HL-60 (cell line): ENCODE measurements at regions not wholly inside any gene's neighbourhood (a gene's known extent, or its start where the extent isn't known, plus 50 kb on each side); places are given as distances from the start of the nearest gene placed in this dataset.
"Not testable (repeated sequence)": the region's sequence is repeated elsewhere in the genome, so short reads cannot be mapped to it uniquely, and the experiment has no call there.

ENCODE experiments used
- DNase-seq, 2 experiments: peaks; one replicate each; pipeline ENCODE4 v3.0.0-alpha.2; 2010 to 2020; ENCODE audit warnings: low read depth in 1 of 2, low spot score in 1 of 2
- H3K27ac ChIP-seq: fragments of 250-450 bp; sonication (Bioruptor Pico); replicated peaks from 2 replicates; pipeline ENCODE4 v1.5.1; 2020; ENCODE audit warnings: mild to moderate bottlenecking, moderate library complexity
- H3K27me3 ChIP-seq: fragments of 250-450 bp; sonication (Bioruptor Pico); 2 replicates; pipeline ENCODE4 v1.5.1; 2021; ENCODE audit warnings: mild to moderate bottlenecking, moderate library complexity; ENCODE audit not compliant: insufficient read depth, poor library complexity, severe bottlenecking
- H3K4me3 ChIP-seq: replicated peaks from 2 replicates; pipeline ENCODE4 v1.5.1; 2011; ENCODE audit warnings: mild to moderate bottlenecking, control low read depth, low read length; ENCODE audit not compliant: insufficient read depth
- GABPA ChIP-seq: IDR thresholded peaks from 2 replicates; pipeline ENCODE4 v1.6.1; 2012; ENCODE audit warnings: low read depth
- POLR2AphosphoS5 ChIP-seq: IDR thresholded peaks from 2 replicates; pipeline ENCODE4 v1.6.1; 2012; ENCODE audit warnings: low read depth
- SPI1 ChIP-seq: IDR thresholded peaks from 2 replicates; pipeline ENCODE4 v1.6.1; 2012; ENCODE audit warnings: low read depth, mild to moderate bottlenecking, borderline replicate concordance
- TF ChIP-seq, protein P1 (sequence below): IDR thresholded peaks from 2 replicates; pipeline ENCODE4 v1.6.1; 2012; ENCODE audit warnings: low read depth; ENCODE audit not compliant: insufficient replicate concordance
- TF ChIP-seq, protein P2 (sequence below): IDR thresholded peaks from one replicate; pipeline ENCODE4 v1.5.1; 2011; ENCODE audit warnings: low read length, control low read depth, inconsistent platforms; ENCODE audit not compliant: insufficient read depth

DNA sequence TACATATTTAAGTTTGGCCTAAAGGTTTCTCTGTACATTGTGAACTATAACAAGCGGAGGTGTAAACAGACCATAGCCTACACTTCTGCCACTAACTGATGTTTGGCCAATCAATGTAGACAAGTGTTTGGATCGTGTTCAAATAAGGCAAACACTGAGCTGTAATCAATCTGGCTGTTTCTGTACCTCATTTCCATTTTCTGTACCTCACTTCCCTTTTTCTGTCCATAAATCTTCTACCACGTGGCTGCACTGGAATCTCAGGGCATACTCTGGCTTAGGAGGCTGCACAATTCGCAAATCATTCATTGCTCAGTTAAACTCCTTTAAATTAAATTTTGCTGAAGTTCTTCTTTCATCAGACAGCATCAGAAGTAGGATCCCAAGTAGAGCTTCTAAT is 140.9 kb downstream of the SLC25A46 start:
- no peak overlapping the region for H3K4me3 ChIP-seq
- no peaks in the 10 kb centered on the region for H3K27me3 ChIP-seq
- no peak for TF ChIP-seq POLR2AphosphoS5
- TF ChIP-seq SPI1 = peak; percentile 46; the same call in 1 of the 2 replicates
- DNase-seq = no peak
- H3K27ac ChIP-seq = no peak overlapping the region

DNA sequence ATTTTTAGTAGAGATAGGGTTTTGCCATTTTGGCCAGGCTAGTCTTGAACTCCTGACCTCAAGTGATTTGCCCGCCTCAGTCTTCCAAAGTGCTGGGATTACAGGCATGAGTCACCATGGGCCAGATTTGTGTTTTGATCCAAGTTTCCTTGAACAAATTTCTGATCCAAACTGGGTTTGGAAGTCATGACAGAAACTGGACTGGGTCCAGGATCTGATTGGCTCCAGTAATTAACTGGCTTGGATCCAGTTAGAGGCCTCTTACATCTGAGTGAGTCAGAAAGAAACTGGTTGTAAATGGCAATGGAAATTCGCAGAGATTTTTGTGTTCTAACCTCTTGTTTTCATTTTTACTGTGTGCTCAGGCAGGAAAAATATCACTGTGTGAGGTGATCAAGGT is 141.6 kb downstream of the SLC25A46 start:
- no peak overlapping the region for H3K4me3 ChIP-seq
- no peaks in the 10 kb centered on the region for H3K27me3 ChIP-seq
- TF ChIP-seq, protein P1, sequence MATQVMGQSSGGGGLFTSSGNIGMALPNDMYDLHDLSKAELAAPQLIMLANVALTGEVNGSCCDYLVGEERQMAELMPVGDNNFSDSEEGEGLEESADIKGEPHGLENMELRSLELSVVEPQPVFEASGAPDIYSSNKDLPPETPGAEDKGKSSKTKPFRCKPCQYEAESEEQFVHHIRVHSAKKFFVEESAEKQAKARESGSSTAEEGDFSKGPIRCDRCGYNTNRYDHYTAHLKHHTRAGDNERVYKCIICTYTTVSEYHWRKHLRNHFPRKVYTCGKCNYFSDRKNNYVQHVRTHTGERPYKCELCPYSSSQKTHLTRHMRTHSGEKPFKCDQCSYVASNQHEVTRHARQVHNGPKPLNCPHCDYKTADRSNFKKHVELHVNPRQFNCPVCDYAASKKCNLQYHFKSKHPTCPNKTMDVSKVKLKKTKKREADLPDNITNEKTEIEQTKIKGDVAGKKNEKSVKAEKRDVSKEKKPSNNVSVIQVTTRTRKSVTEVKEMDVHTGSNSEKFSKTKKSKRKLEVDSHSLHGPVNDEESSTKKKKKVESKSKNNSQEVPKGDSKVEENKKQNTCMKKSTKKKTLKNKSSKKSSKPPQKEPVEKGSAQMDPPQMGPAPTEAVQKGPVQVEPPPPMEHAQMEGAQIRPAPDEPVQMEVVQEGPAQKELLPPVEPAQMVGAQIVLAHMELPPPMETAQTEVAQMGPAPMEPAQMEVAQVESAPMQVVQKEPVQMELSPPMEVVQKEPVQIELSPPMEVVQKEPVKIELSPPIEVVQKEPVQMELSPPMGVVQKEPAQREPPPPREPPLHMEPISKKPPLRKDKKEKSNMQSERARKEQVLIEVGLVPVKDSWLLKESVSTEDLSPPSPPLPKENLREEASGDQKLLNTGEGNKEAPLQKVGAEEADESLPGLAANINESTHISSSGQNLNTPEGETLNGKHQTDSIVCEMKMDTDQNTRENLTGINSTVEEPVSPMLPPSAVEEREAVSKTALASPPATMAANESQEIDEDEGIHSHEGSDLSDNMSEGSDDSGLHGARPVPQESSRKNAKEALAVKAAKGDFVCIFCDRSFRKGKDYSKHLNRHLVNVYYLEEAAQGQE = no peak
- TF ChIP-seq POLR2AphosphoS5 (no peak), SPI1 (no peak), GABPA (no peak)
- TF ChIP-seq, protein P2, sequence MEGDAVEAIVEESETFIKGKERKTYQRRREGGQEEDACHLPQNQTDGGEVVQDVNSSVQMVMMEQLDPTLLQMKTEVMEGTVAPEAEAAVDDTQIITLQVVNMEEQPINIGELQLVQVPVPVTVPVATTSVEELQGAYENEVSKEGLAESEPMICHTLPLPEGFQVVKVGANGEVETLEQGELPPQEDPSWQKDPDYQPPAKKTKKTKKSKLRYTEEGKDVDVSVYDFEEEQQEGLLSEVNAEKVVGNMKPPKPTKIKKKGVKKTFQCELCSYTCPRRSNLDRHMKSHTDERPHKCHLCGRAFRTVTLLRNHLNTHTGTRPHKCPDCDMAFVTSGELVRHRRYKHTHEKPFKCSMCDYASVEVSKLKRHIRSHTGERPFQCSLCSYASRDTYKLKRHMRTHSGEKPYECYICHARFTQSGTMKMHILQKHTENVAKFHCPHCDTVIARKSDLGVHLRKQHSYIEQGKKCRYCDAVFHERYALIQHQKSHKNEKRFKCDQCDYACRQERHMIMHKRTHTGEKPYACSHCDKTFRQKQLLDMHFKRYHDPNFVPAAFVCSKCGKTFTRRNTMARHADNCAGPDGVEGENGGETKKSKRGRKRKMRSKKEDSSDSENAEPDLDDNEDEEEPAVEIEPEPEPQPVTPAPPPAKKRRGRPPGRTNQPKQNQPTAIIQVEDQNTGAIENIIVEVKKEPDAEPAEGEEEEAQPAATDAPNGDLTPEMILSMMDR = no peak
- DNase-seq = no peak
- no peak overlapping the region for H3K27ac ChIP-seq

DNA sequence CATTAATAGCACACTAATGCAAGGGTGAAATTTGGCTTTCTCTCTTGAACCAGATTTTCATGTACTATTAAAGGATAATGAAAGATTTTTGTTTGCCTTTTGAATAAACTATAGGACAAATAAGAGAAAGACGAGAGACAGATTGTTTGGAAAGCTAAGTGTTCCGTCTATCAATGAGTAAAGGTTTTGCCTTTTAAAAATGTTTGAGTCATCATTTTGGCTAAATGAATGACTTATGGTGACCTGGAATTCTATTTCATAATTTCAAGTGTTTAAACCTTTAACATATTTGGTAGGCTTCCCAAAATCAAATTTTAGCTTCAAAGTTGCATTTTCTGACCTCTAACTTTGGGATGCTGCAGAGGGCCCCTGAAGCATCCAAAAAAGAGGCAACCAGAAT is 145.2 kb downstream of the SLC25A46 start:
- Histone ChIP-seq H3K4me3 (no peak overlapping the region), H3K27ac (no peak overlapping the region), H3K27me3 (no peaks in the 10 kb centered on the region)
- DNase-seq = no peak
- TF ChIP-seq GABPA = no peak
- TF ChIP-seq, protein P2 = no peak
- TF ChIP-seq POLR2AphosphoS5 = no peak
- TF ChIP-seq SPI1 = no peak
- TF ChIP-seq, protein P1 = no peak

DNA sequence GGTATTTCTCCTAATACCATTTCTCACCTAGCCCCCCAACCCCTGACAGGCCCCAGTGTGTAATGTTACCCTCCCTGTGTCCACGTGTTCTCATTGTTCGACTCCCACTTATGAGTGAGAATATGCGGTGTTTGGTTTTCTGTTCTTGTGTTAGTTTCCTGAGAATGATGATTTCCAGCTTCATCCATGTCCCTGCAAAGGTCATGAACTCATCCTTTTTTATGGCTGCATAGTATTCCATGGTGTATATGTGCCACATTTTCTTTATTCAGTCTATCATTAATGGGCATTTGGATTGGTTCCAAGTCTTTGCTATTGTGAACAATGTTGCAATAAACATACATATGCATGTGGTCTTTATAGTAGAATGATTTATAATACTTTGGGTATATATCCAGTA is 148.4 kb downstream of the SLC25A46 start:
- DNase-seq, H3K27ac ChIP-seq, H3K4me3 ChIP-seq, H3K27me3 ChIP-seq: not testable (repeated sequence)

DNA sequence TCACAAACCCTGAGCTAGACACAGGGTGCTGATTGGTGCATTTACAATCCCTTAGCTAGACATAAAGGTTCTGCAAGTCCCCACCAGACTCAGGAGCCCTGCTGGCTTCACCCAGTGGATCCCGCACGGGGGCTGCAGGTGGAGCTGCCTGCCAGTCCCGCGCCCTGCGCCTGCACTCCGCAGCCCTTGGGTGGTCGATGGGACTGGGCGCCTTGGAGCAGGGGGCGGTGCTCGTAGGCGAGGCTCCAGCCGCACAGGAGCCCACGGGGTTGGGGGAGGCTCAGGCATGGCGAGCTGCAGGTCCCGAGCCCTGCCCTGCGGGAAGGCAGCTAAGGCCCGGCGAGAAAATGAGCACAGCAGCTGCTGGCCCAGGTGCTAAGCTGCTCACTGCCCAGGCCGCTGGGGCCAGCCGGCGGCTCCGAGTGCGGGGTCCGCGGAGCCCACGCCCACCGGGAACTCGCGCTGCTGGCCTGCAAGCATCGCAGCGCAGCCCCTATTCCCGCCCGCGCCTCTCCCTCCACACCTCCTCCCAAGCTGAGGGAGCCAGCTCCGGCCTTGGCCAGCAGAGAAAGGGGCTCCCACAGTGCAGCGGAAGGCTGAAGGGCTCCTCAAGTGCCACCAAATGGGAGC is 155.2 kb downstream of the SLC25A46 start:
- H3K27ac ChIP-seq, DNase-seq, H3K4me3 ChIP-seq, H3K27me3 ChIP-seq: not testable (repeated sequence)
